Right atrium auricular region (tissue), 2 donors: ENCODE measurements at regions not wholly inside any gene's neighbourhood (a gene's known extent, or its start where the extent isn't known, plus 50 kb on each side); places are given as distances from the start of the nearest gene placed in this dataset.

Experiments
- DNase-seq: peaks from one replicate; pipeline ENCODE4 v3.0.0-alpha.2; 2019; ENCODE audit warnings: low spot score
- H3K27ac ChIP-seq, 2 donors: fragments of 200-600 bp; sonication (generic); 1 replicate in 1 of 2; 2 replicates in 1 of 2; pipeline ENCODE4 v1.5.1; 2016 to 2019
- H3K27me3 ChIP-seq, 2 donors: fragments of 200-600 bp; sonication (generic); one replicate each; pipeline versions ENCODE4 v1.5.1 to v1.6.0; 2017 to 2019
- H3K36me3 ChIP-seq: fragments of 200-600 bp; sonication (generic); one replicate; pipeline ENCODE4 v1.5.1; 2016
- H3K4me1 ChIP-seq, 2 donors: fragments of 200-600 bp; sonication (generic); one replicate each; pipeline versions ENCODE4 v1.5.1 to v1.6.0; 2017 to 2019
- H3K4me3 ChIP-seq, 2 donors: fragments of 200-600 bp; sonication (generic); 1 replicate in 1 of 2; 2 replicates in 1 of 2; pipeline ENCODE4 v1.5.1; 2017 to 2019; ENCODE audit warnings: mild to moderate bottlenecking in 1 of 2, moderate library complexity in 1 of 2
- H3K9me3 ChIP-seq, 2 donors: fragments of 200-600 bp; sonication (generic); one replicate each; pipeline ENCODE4 v1.5.1; 2019
- TF ChIP-seq, protein P1 (sequence below), 2 donors: fragments of 200-600 bp; sonication (generic); IDR thresholded peaks; one replicate each; pipeline ENCODE4 v1.5.1; 2019; ENCODE audit warnings: antibody characterized with exemption in 2 of 2

- H3K36me3 ChIP-seq: no peaks in the 10 kb centered on the region
- no peaks in the 10 kb centered on the region for H3K4me1 ChIP-seq
- no peak overlapping the region for H3K4me3 ChIP-seq
- no peak for DNase-seq
- no peak overlapping the region for H3K27ac ChIP-seq
- H3K9me3 ChIP-seq: peaks cover 0 to 4% of the 10 kb centered on the region in 2 donors
- no peaks in the 10 kb centered on the region for H3K27me3 ChIP-seq
- TF ChIP-seq, protein P1, sequence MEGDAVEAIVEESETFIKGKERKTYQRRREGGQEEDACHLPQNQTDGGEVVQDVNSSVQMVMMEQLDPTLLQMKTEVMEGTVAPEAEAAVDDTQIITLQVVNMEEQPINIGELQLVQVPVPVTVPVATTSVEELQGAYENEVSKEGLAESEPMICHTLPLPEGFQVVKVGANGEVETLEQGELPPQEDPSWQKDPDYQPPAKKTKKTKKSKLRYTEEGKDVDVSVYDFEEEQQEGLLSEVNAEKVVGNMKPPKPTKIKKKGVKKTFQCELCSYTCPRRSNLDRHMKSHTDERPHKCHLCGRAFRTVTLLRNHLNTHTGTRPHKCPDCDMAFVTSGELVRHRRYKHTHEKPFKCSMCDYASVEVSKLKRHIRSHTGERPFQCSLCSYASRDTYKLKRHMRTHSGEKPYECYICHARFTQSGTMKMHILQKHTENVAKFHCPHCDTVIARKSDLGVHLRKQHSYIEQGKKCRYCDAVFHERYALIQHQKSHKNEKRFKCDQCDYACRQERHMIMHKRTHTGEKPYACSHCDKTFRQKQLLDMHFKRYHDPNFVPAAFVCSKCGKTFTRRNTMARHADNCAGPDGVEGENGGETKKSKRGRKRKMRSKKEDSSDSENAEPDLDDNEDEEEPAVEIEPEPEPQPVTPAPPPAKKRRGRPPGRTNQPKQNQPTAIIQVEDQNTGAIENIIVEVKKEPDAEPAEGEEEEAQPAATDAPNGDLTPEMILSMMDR (IDR thresholded peaks at IDR 0.05): no peak
Observed at GRCh38 chr2:14932285-14932684, 299.8 kb downstream of the LRATD1 start.

- H3K4me3 ChIP-seq: no peak overlapping the region
- H3K36me3 ChIP-seq: no peaks in the 10 kb centered on the region
- H3K9me3 ChIP-seq: peaks cover 0 to 11% of the 10 kb centered on the region in 2 donors
- TF ChIP-seq, protein P1 (IDR thresholded peaks at IDR 0.05): no peak
- no peaks in the 10 kb centered on the region for H3K27me3 ChIP-seq
- H3K27ac ChIP-seq: no peak overlapping the region
- DNase-seq: no peak
- H3K4me1 ChIP-seq: no peaks in the 10 kb centered on the region
Observed at GRCh38 chr2:14933753-14934152, 301.2 kb downstream of the LRATD1 start.

- Histone ChIP-seq H3K27me3 (no peaks in the 10 kb centered on the region), H3K27ac (no peak overlapping the region), H3K36me3 (no peaks in the 10 kb centered on the region)
Observed at GRCh38 chr2:14936426-14936825, 303.9 kb downstream of the LRATD1 start.

GRCh38 chr2:14937336-14937735 is 304.8 kb downstream of the LRATD1 start:
- H3K9me3 ChIP-seq: peaks cover 0 to 11% of the 10 kb centered on the region in 2 donors
- no peaks in the 10 kb centered on the region for H3K4me1 ChIP-seq
- no peaks in the 10 kb centered on the region for H3K27me3 ChIP-seq
- no peaks in the 10 kb centered on the region for H3K36me3 ChIP-seq
- H3K27ac ChIP-seq: no peak overlapping the region
- no peak overlapping the region for H3K4me3 ChIP-seq
- TF ChIP-seq, protein P1 (IDR thresholded peaks at IDR 0.05): no peak
- DNase-seq: no peak

More at GRCh38 chr2:14936426-14936825, 303.9 kb downstream of the LRATD1 start:
- DNase-seq: no peak
- TF ChIP-seq, protein P1 (IDR thresholded peaks at IDR 0.05): no peak
- Histone ChIP-seq H3K4me3 (no peak overlapping the region), H3K4me1 (no peaks in the 10 kb centered on the region), H3K9me3 (peaks cover 0 to 11% of the 10 kb centered on the region in 2 donors)

DNA sequence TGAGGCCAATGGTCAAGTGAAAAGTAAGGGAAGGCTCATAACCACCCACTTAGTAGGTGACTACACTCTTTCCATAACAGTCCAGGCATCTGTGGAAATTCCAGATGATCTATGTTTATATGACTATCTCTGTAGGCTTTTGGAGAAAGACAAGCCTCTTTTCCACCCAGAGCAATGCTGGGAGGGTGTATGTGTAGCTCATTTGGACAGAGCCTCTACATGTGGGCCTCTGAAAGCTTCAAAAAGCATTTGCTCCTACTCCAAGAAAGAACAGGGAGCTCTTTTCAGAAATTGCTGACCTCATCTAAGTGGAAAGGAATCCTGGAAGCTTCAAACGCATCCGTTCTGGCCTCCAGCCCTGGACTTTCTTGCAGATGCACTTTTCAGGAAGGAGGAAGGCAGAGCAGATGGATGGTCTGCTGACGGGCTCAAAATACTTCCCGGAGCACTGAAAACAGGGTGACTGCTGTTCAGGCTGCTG is 308.7 kb downstream of the LRATD1 start:
- no peak for DNase-seq
- Histone ChIP-seq H3K4me1 (no peaks in the 10 kb centered on the region), H3K36me3 (no peaks in the 10 kb centered on the region), H3K4me3 (no peak overlapping the region), H3K27me3 (no peaks in the 10 kb centered on the region), H3K27ac (no peak overlapping the region), H3K9me3 (peaks cover 0 to 25% of the 10 kb centered on the region in 2 donors)
- TF ChIP-seq, protein P1 (IDR thresholded peaks at IDR 0.05): no peak

DNA sequence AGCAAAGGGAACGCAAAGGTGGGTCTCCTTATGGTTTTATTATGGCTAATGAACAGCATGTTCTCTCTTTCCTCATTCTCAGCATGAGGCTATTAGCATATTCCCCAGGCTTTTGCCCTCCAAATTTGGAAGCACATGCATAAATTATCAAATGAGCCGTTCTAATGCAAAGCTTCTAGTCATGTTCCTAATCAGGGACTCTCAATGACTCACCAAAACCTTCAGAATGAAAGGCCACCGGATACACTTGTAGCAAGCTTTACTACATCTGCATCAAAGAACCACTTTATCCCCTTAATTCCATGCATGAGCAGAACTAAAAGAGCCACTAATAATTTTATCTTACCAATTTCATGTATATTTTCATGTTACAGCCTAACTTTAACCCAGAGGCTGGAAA is 310.5 kb downstream of the LRATD1 start:
- Histone ChIP-seq H3K27me3 (no peaks in the 10 kb centered on the region), H3K4me1 (no peaks in the 10 kb centered on the region), H3K9me3 (peaks cover 0 to 15% of the 10 kb centered on the region in 2 donors), H3K4me3 (no peak overlapping the region), H3K36me3 (no peaks in the 10 kb centered on the region), H3K27ac (no peak overlapping the region)
- DNase-seq: no peak
- TF ChIP-seq, protein P1 (IDR thresholded peaks at IDR 0.05): no peak
